HepG2 (cell line): ENCODE measurements at regions not wholly inside any gene's neighbourhood (a gene's known extent, or its start where the extent isn't known, plus 50 kb on each side); places are given as distances from the start of the nearest gene placed in this dataset.
A peak's percentile ranks its signal among the peaks of the same experiment; 100 is the strongest.

ENCODE experiments used
- ARNT ChIP-seq: fragments of 450-650 bp; IDR thresholded peaks from 2 replicates; pipeline ENCODE4 v1.6.1; 2017
- ASH2L ChIP-seq: fragments of 300-600, 200-600 bp; sonication (generic); IDR thresholded peaks from 2 replicates; pipeline ENCODE4 v1.7.0; 2017; ENCODE audit warnings: low read depth, mild to moderate bottlenecking, moderate library complexity, mixed read lengths, low read length; ENCODE audit not compliant: insufficient read length
- DPF2 ChIP-seq: sonication (generic); formaldehyde crosslinking; IDR thresholded peaks from 2 replicates; pipeline ENCODE4 v1.4.0; 2020; ENCODE audit warnings: mild to moderate bottlenecking, low read depth, missing genetic modification reagents, borderline replicate concordance
- EP300 ChIP-seq, 3 experiments: sonication (generic) in 1 of 3; formaldehyde crosslinking in 1 of 3; IDR thresholded peaks; 2 replicates each; pipeline versions ENCODE4 v1.5.1 to v1.6.1; 2011 to 2020; ENCODE audit warnings: low read depth in 2 of 3, low read length in 2 of 3, borderline replicate concordance in 1 of 3, improper control_type of control experiment in 1 of 3, mild to moderate bottlenecking in 1 of 3, missing genetic modification reagents in 1 of 3, moderate library complexity in 1 of 3
- FOSL2 ChIP-seq: sonication (generic); formaldehyde crosslinking; IDR thresholded peaks from 2 replicates; pipeline ENCODE4 v1.4.0; 2020; ENCODE audit warnings: missing genetic modification reagents
- FOXA1 ChIP-seq, 2 experiments: fragments of 450-650 bp in 1 of 2; sonication (generic) in 1 of 2; formaldehyde crosslinking in 1 of 2; IDR thresholded peaks; 2 replicates each; pipeline versions ENCODE4 v1.4.0 to v1.6.1; 2016 to 2020; ENCODE audit warnings: missing genetic modification reagents in 1 of 2
- FOXA3 ChIP-seq: IDR thresholded peaks from 2 replicates; pipeline ENCODE4 v1.6.1; 2016; ENCODE audit warnings: missing genetic modification reagents, missing compliant biosample characterization
- HINFP ChIP-seq: sonication (generic); formaldehyde crosslinking; IDR thresholded peaks from 2 replicates; pipeline ENCODE4 v1.4.0; 2020; ENCODE audit warnings: low read depth, mild to moderate bottlenecking, missing genetic modification reagents
- KMT2B ChIP-seq: IDR thresholded peaks from 2 replicates; pipeline ENCODE4 v1.6.1; 2016; ENCODE audit warnings: missing genetic modification reagents, missing compliant biosample characterization
- NR2F1 ChIP-seq, 2 experiments: fragments of 450-650 bp in 1 of 2; formaldehyde crosslinking in 1 of 2; IDR thresholded peaks; 2 replicates each; pipeline versions ENCODE4 v1.5.0 to v1.6.1; 2016 to 2020; ENCODE audit warnings: mild to moderate bottlenecking in 1 of 2, missing compliant biosample characterization in 1 of 2, missing genetic modification reagents in 1 of 2, moderate library complexity in 1 of 2
- PAX8 ChIP-seq: sonication (generic); formaldehyde crosslinking; IDR thresholded peaks from 2 replicates; pipeline ENCODE4 v1.8.0; 2022; ENCODE audit warnings: mild to moderate bottlenecking, missing genetic modification reagents, borderline replicate concordance
- PBX3 ChIP-seq: sonication (generic); formaldehyde crosslinking; IDR thresholded peaks from 2 replicates; pipeline ENCODE4 v1.8.1; 2023; ENCODE audit warnings: missing genetic modification reagents, inconsistent platforms, borderline replicate concordance
- RERE ChIP-seq: IDR thresholded peaks from 2 replicates; pipeline ENCODE4 v1.6.1; 2016; ENCODE audit warnings: low read depth, missing genetic modification reagents, missing compliant biosample characterization
- RORA ChIP-seq: sonication (generic); formaldehyde crosslinking; IDR thresholded peaks from 2 replicates; pipeline ENCODE4 v1.5.0; 2020; ENCODE audit warnings: mild to moderate bottlenecking, missing genetic modification reagents, moderate library complexity
- TAF1 ChIP-seq: sonication (generic); formaldehyde crosslinking; IDR thresholded peaks from 2 replicates; pipeline ENCODE4 v1.4.0; 2020; ENCODE audit warnings: missing genetic modification reagents
- THAP8 ChIP-seq: sonication (generic); formaldehyde crosslinking; IDR thresholded peaks from 2 replicates; pipeline ENCODE4 v1.5.1; 2020; ENCODE audit warnings: missing genetic modification reagents, mild to moderate bottlenecking, borderline replicate concordance
- ZNF557 ChIP-seq: sonication (generic); formaldehyde crosslinking; IDR thresholded peaks from 2 replicates; pipeline ENCODE4 v1.4.0; 2020; ENCODE audit warnings: missing genetic modification reagents
- ZNF567 ChIP-seq: sonication (generic); formaldehyde crosslinking; IDR thresholded peaks from 2 replicates; pipeline ENCODE4 v1.8.1; 2023; ENCODE audit warnings: mild to moderate bottlenecking, missing genetic modification reagents, borderline replicate concordance

- TF ChIP-seq PBX3 (no peak), THAP8 (no peak), ARNT (no peak), FOXA1 (IDR thresholded peaks at IDR 0.05) (peak; percentile 94), FOXA1 (CRISPR knock-in tag; IDR thresholded peaks at IDR 0.05) (peak; percentile 100), ASH2L (peak; percentile 83), FOSL2 (CRISPR knock-in tag) (peak; percentile 97), RERE (peak; percentile 99), EP300 (IDR thresholded peaks at IDR 0.05; ENCODE audit: low read depth in 2 of 2, low read length in 2 of 2) (peak; percentile 99 to 100), EP300 (CRISPR knock-in tag; IDR thresholded peaks at IDR 0.05; ENCODE audit: borderline replicate concordance) (peak; percentile 100), DPF2 (peak; percentile 100), TAF1 (CRISPR knock-in tag) (no peak), RORA (CRISPR knock-in tag) (no peak; the same call in 1 of the 2 replicates), ZNF557 (CRISPR knock-in tag) (no peak; the same call in 1 of the 2 replicates), PAX8 (CRISPR knock-in tag) (no peak), KMT2B (CRISPR knock-in tag) (peak; percentile 57), HINFP (CRISPR knock-in tag) (peak; percentile 86; the same call in 1 of the 2 replicates), FOXA3 (CRISPR knock-in tag) (peak; percentile 100), ZNF567 (CRISPR knock-in tag) (0 out of 2 replicates have a peak, but pooled peaks have one; percentile 63), NR2F1 (CRISPR knock-in tag; IDR thresholded peaks at IDR 0.05) (peak; percentile 92 to 94)
Measured at GRCh38 chr1:58884706-58885661, 101.1 kb upstream of the JUN start (continued).
